Midbrain (tissue), 1 donor: ENCODE measurements at regions not wholly inside any gene's neighbourhood (a gene's known extent, or its start where the extent isn't known, plus 50 kb on each side); places are given as distances from the start of the nearest gene placed in this dataset.
"Not testable (repeated sequence)": the region's sequence is repeated elsewhere in the genome, so short reads cannot be mapped to it uniquely, and the experiment has no call there.

Experiments
- DNase-seq: peaks from one replicate; lab custom pipeline; 2025; lab: John Stamatoyannopoulos, UW

DNA sequence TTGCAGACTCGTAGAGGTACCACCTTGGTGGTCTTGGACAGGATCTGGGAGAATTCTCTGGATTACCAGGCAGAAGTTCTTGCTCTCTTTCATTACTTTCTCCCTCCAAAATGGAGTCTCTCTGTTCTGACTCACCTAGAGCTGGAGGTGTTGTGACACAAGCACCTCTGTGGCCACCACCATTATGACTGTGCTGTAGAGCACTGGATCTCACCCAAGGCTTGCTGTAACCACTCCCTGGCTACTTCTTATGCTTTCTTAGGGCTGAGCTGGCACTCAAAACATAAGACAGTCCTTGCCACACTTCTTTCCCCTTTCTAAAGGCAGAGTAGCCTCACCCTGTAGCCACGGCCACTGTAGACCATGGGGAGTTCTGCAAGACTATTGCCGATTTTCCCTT lies 296.6 kb upstream of the DIPK2B start:
- DNase-seq = no peak

DNA sequence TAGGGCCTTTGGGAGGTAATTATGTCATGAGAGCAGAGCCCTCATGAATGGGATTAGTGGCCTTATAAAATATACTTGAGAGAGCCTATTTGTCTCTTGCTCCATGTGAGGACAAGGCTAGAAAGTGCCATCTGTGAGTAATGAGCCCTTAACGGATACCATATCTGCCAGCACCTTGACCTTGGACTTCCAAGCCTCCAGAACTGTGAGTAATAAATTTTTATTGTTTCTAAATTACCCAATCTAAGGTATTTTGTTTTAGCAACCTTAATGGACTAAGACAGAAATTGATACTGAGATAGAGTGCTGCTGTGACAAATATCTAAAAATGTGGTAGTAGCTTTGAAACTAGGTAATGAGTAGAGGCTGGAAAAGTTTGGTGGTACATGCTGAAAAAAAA lies 285.0 kb upstream of the DIPK2B start:
- DNase-seq = no peak

GRCh38 chrX:45479835-45480422 lies 279.3 kb upstream of the DIPK2B start:
- no peak for DNase-seq

DNA sequence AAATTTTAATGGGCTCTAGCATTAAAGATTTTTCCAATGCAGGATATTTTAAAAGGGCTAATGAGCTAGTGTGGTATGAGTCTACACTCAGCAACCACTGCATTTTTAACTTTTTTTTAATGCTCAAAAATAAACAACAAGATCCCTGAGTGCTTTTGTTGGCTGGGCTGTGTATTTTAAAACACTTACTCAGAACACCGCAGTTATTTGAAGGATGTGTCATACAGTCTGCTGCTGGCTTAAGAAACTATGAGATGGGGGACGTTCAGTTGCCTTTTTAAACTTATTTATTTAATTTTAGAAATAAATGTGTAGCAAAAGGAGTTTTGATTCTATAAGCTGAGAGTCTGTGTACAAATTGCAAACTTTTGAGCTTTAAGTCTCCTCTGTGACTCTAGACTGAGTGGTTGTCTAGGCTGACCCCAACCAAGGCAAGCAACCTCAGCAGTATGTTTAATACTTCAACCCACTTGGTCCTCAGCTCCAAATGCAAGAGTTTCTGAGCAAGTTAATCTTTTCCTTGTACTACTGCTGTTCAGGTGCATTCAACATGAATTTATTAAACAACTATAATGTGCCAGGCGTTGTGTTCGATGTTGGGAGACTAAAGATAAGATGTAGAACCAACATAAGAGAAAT lies 278.6 kb upstream of the DIPK2B start:
- no peak for DNase-seq

GRCh38 chrX:45472968-45473367 lies 272.3 kb upstream of the DIPK2B start:
- DNase-seq = no peak

- not testable (repeated sequence) for DNase-seq
These were observed 266.9 kb upstream of the DIPK2B start for GRCh38 chrX:45467537-45467936.

GRCh38 chrX:45455732-45456131 lies 255.1 kb upstream of the DIPK2B start:
- DNase-seq = not testable (repeated sequence)

GRCh38 chrX:45454290-45454689 lies 253.6 kb upstream of the DIPK2B start:
- no peak for DNase-seq

DNA sequence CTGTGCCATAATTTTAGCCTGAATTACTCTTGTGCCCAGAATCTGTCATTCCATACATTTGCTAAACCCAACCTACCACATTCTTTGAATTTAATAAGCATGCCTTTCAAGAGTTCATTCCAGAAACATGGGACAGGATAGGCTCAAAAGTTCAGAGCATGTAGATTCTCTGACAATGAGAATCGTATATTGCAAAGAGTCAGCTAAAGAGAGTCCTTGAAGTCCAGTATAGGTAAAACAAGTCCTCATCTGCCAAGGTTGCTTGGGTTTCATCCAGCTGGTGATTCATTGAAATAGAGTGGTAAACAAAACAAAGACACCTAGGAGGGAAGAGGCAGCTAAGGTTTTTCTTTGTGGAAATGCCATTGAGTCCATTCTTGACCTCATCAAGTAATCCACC lies 249.3 kb upstream of the DIPK2B start:
- DNase-seq = no peak

DNA sequence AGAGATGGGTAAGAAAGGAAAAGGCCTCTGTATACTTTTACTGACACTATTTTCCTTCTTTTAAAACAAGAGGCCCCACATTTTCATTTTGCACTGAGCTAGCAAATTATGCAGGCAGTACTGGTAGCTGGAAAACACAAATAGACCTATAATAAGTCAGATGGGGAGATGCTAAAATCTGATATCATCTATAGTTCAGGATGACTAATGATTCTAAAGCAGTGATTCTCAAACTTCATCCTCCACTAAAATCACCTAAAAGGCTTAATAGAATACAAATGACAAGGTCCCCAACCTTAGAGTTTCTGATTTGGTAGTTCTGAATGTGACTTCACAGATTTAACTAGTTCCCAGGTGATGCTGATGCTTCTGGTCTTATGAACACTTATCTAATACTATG lies 247.3 kb upstream of the DIPK2B start:
- no peak for DNase-seq

DNA sequence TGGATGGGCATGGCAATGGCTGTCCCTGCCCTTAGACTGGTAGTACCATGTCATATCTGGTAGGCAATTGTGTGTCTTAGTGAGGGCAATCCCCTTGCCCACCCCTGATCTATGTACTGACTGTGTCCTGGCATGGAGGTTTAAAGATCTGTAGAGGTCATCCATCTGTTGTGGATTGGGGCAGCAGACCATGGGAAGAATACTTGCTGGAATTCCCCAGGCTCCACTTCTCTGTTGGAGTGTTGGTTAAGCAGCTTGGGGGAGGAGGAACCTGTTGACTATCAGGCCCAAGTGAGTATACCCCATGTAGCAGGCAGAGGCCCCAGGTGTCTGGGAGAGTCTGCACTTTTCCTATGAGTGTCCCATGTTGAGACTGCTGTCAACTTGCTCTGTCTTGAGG lies 246.7 kb upstream of the DIPK2B start:
- no peak for DNase-seq

DNA sequence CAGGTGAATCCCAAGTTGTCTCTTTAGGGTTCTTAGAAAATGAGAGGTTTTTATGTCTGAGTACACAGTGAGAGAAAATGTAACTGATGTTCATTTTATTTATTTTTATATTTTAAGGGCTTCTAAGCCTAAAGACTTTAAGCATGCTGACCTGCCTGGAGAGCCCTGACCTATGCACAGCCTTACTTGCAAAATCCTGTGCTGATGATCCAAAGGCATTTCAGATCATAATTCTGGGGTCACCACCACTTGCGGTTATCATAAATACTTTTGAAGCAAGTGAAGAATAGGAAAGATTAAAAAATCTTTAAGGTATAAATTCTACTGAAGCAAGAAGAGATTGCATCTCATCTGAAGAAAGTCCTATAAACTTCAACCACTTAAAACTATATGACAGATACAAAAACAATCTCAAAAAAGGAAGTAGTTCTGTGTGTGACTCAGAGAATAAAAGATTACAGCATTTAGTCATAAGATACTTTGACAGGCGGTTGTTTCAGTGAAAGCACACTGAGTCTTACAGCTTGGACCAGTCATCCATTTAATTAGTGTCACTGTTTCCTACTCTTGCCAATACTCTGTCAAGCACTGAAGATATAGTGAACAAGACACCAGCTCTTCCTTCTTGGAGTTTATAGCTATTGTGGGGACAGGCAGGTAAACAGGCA lies 245.2 kb upstream of the DIPK2B start:
- DNase-seq = no peak

DNA sequence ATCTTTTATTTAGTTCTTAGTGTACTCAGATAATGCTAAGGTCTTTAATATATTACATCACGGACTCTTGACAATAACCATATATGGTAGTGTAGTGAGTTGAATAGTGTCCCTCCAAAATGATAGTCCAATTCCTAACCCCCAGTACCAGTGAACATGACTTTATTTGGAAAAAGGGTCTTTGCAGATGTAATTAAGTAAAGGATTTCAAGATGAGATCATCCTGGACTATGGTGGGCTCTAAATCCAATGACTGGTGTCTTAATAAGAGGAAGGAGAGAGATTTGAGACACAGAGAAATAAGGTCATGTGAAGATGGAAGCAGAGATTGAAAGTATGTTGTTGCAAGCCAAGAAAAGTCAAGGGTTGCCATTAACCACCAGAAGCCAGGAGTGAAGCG lies 236.5 kb upstream of the DIPK2B start:
- no peak for DNase-seq

DNA sequence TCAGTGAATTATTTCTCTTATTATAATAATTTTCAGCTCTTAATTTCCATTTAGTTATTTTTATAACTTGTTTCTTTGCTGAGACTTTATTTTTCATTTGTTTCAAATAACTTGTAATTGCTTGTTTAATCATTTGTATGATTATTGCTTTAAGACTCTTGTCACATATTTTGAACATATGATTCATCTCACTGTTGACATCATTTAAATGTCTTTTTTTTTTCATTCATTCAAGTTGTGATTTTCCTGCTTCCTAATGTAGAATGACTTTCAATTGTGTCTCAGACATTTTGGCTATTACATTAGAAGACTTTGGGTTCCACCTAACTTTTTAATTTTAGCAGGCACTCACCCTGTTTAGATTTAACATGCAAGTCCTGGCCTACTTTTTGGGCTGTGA lies 234.8 kb upstream of the DIPK2B start:
- no peak for DNase-seq

DNA sequence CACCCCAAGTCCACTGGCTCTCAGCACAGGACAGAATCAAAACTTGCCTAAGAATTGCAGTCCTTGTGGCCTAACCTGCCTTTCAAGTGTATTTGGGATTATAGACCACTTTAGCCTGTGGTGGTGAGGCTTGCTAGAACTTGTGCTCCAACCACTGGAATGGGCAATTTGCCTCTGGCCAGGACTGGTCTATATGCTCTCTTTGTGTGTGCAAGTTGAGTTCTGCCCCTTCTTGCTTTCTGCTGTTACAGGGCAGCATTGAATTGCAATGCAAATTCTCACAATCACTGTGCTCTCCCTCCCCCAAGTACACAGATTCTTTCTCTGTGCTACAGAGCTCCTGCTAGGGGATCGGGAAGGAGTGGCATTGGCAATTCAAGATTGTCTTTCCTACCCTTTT lies 233.6 kb upstream of the DIPK2B start:
- no peak for DNase-seq

GRCh38 chrX:45428831-45429230 lies 228.2 kb upstream of the DIPK2B start:
- DNase-seq = no peak

GRCh38 chrX:45424326-45424725 lies 223.7 kb upstream of the DIPK2B start:
- DNase-seq = no peak

DNA sequence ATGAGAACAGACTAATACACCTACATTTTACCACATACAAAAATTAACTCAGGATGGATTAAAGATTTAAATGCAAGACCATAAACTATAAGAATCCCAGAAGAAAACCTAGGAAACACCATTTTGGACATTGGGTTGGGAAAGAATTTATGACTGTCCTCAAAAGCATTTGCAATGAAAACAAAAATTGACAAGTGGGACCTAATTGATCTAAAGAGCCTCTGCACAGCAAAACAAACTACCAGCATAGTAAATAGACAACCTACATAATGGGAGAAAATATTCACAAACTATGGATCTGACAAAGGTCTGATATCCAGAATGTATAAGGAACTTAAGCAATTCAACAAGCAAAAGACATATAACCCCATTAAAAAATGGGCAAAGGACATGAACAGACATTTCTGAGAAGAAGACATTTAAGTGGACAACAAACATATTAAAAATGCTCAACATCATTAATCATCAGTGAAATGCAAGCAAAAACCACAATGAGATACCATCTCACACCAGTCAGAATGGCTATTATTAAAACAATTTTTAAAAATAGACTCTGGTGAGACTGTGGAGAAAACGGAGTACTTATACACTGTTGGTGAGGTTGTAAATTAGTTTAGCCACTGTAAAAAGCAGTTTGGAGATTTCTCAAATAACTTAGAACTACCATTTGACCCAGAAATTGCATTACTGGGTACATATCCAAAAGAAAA lies 221.7 kb upstream of the DIPK2B start:
- no peak for DNase-seq

DNA sequence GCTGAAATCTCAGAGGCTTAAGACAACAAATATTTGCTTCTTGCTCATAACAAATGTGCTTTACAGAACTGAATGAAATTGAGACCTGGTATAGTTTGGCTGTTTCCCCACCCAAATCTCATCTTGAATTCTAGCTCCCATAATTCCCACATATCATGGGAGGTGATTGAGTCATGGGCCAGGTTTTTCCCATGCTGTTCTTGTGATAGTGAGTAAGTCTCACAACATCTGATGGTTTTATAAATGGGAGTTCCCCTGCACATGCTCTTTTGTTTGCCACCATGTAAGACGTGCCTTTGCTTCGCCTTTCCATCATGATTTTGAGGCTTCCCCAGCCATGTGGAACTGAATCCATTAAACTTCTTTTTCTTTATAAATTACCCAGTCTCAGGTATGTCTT lies 221.1 kb upstream of the DIPK2B start:
- DNase-seq = no peak

GRCh38 chrX:45404206-45404605 lies 203.5 kb upstream of the DIPK2B start:
- no peak for DNase-seq

- DNase-seq = no peak
These were observed 201.2 kb upstream of the DIPK2B start for GRCh38 chrX:45401923-45402322.

DNA sequence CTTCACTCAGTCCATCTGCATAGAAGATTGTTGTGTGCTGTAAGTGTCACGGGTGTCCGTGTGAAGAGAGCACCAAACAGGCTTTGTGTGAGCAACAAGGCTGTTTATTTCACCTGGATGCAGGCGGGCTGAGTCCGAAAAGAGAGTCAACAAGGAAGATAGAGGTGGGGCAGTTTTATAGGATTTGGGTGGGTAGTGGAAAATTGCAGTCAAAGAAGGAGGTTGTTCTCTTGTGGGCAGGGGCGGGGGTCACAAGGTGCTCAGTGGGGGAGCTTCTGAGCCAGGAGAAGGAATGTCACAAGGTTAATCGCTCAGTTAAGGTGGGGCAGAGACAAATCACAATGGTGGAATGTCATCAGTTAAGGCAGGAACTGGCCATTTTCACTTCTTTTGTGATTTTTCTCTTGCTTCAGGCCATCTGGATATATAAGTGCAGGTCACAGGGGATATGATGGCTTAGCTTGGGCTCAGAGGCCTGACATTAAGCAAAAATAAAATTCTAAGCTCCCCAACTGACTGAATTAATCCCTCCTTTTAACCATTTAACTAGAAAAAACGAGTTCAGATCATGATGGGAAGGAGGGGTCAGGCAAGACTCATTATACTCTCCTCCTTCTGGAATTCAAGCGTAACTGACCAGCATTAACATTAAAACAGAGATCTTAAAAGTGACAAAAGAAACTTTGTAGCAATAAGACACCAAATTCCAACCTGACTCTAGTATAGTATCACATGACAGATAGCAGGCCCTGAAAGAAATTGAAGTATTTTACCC lies 200.5 kb upstream of the DIPK2B start:
- DNase-seq = not testable (repeated sequence)
